Right lobe of liver (tissue), 4 donors: ENCODE measurements at regions not wholly inside any gene's neighbourhood (a gene's known extent, or its start where the extent isn't known, plus 50 kb on each side); places are given as distances from the start of the nearest gene placed in this dataset.

Experiments used
- CTCF ChIP-seq, 4 donors: fragments of 200-600 bp in 3 of 4; fragments of 450-650 bp in 1 of 4; IDR thresholded peaks; one replicate each; pipeline versions ENCODE4 v1.5.1 to v1.8.0; 2016 to 2022; ENCODE audit warnings: antibody characterized with exemption in 4 of 4, mild to moderate bottlenecking in 2 of 4
- POLR2A ChIP-seq: fragments of 450-650 bp; IDR thresholded peaks from one replicate; pipeline ENCODE4 v1.6.1; 2017; ENCODE audit warnings: antibody characterized with exemption, mild to moderate bottlenecking
- donor health status: DM: no; HTN: no; CAD: no.
- donor health status: DM: no; HTN: no; CAD: no.
- donor health status: DM: no; HTN: yes; CAD: no.

GRCh38 chr2:152236191-152236925 lies 60.8 kb upstream of the STAM2 start:
- TF ChIP-seq CTCF (IDR thresholded peaks at IDR 0.05) (no peak), POLR2A (no peak)
